HUES48 (cell line): ENCODE measurements at regions not wholly inside any gene's neighbourhood (a gene's known extent, or its start where the extent isn't known, plus 50 kb on each side); places are given as distances from the start of the nearest gene placed in this dataset.

Experiments
- H3K27ac ChIP-seq: one replicate; pipeline ENCODE4 v1.7.0; 2013; ENCODE audit warnings: low read depth, low read length, inconsistent platforms
- H3K27me3 ChIP-seq: 2 replicates; pipeline ENCODE4 v1.6.1; 2013; ENCODE audit warnings: mild to moderate bottlenecking, low read length; ENCODE audit not compliant: control insufficient read depth, insufficient read depth
- H3K36me3 ChIP-seq: 2 replicates; pipeline ENCODE4 v1.6.1; 2013; ENCODE audit warnings: low read length; ENCODE audit not compliant: control insufficient read depth, insufficient read depth
- H3K4me1 ChIP-seq: 2 replicates; pipeline ENCODE4 v1.6.1; 2013; ENCODE audit warnings: mild to moderate bottlenecking, low read length; ENCODE audit not compliant: control insufficient read depth, insufficient read depth
- H3K4me3 ChIP-seq: 2 replicates; pipeline ENCODE4 v1.5.1; 2013; ENCODE audit warnings: mild to moderate bottlenecking, low read depth, low read length
- H3K9ac ChIP-seq: 2 replicates; pipeline ENCODE4 v1.6.1; 2013; ENCODE audit warnings: mild to moderate bottlenecking, low read depth, low read length, moderate library complexity
- H3K9me3 ChIP-seq: 2 replicates; pipeline ENCODE4 v1.6.1; 2013; ENCODE audit warnings: low read length; ENCODE audit not compliant: control insufficient read depth, insufficient read depth

DNA sequence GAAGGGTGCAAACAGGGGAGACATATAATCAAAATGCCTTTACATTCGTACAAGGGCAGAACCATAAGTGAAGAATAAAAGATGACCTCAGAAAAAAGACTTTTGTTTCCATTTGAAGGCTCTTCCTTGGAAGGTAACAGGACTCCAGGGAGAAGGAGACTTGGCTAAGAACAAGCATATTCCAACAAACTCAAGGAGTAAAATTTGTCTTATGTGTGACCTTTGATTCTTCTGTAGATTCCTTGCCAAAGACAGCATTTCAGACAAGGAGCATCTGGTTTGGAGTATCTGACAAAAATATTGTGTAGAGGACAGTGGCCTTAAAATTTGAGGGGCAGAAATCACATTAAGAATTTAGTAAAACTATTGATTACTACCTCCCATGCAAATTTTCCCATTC is 991.9 kb downstream of the FLRT2 start:
- Histone ChIP-seq H3K4me3 (no peak overlapping the region), H3K27ac (no peak overlapping the region), H3K9ac (no peak overlapping the region), H3K27me3 (no peaks in the 10 kb centered on the region), H3K9me3 (no peaks in the 10 kb centered on the region), H3K4me1 (no peaks in the 10 kb centered on the region), H3K36me3 (no peaks in the 10 kb centered on the region)

DNA sequence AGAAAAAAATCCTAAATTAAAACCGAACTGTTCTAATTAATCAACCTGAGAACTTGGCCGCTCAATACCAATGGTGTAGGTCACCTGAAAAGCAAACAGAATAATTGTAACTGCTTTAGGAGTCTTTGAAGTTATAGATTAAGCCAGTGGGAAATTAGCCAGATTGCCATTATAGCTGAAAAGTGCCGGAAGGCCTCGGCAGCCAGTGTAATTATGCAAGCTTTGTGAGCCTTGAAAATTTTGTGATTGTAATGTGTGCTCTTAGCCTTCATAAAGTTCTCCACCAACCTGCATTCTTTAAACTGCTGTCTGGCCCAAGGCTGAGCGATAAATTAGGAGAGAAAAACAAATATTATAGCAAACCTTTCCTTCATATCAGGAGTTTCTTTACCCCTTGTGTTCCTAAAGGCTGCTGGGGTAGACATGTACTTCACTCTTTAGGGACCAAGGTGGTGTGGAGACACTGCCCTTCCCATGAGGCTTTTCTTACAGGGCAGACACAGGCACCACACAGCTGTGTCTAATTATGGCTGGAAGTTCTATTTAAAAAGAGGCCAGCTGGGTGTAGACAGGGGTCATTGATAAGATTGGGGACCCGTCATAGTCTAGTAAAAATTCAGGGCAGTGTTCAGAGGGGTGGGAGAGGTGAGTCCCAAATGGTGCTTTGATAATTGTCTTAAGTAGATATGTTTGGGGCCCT is 991.2 kb downstream of the FLRT2 start:
- Histone ChIP-seq H3K4me3 (no peak overlapping the region), H3K27ac (no peak overlapping the region), H3K27me3 (no peaks in the 10 kb centered on the region), H3K36me3 (no peaks in the 10 kb centered on the region), H3K9me3 (no peaks in the 10 kb centered on the region), H3K4me1 (no peaks in the 10 kb centered on the region), H3K9ac (no peak overlapping the region)

DNA sequence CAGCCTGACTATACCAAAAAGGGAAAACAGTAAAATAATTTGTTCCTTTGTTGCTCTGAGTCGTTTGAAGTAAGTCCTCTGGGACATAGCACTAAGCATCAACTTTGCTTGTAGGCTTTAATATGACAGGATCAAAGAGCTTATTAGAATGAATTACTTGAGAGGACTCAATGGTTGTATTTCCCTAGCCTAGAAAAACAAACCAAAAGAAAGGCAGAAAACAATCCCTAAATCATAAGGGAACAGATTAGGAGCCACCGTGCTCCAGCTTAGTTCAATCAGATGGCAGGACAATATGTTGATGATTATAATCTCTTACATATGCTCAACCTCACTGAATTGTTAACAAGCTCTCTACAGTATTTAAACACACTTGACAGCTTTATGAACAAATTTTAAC is 988.4 kb downstream of the FLRT2 start:
- Histone ChIP-seq H3K9me3 (no peaks in the 10 kb centered on the region), H3K4me3 (no peak overlapping the region), H3K36me3 (no peaks in the 10 kb centered on the region), H3K9ac (no peak overlapping the region), H3K27me3 (no peaks in the 10 kb centered on the region), H3K4me1 (no peaks in the 10 kb centered on the region), H3K27ac (no peak overlapping the region)

DNA sequence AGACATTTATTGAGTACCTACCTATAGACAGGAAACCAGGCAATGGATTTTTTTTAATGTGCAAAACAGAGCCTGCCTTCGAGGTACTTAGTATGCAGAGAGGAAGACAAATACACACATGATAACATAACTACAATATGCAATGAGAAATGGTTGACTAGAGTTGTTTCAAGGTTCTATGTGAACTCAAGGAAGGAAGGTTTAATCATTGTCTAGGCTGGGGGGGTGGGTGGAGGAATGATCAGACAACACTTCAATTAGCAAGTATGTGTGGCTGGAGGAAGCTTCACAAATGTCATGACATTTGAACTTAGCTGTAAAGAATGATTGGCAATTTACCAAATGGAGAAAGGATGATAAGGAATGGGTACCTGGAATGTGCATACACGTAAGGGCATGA is 985.3 kb downstream of the FLRT2 start:
- H3K4me3 ChIP-seq, result no peak overlapping the region
- no peak overlapping the region for H3K9ac ChIP-seq
- no peaks in the 10 kb centered on the region for H3K4me1 ChIP-seq
- no peaks in the 10 kb centered on the region for H3K36me3 ChIP-seq
- H3K27ac ChIP-seq, result no peak overlapping the region
- H3K27me3 ChIP-seq, result no peaks in the 10 kb centered on the region
- no peaks in the 10 kb centered on the region for H3K9me3 ChIP-seq

- Histone ChIP-seq H3K4me3 (no peak overlapping the region), H3K9me3 (no peaks in the 10 kb centered on the region), H3K27ac (no peak overlapping the region), H3K4me1 (no peaks in the 10 kb centered on the region), H3K36me3 (no peaks in the 10 kb centered on the region), H3K27me3 (no peaks in the 10 kb centered on the region), H3K9ac (no peak overlapping the region)
These were observed 983.6 kb downstream of the FLRT2 start for GRCh38 chr14:86513564-86513963.

DNA sequence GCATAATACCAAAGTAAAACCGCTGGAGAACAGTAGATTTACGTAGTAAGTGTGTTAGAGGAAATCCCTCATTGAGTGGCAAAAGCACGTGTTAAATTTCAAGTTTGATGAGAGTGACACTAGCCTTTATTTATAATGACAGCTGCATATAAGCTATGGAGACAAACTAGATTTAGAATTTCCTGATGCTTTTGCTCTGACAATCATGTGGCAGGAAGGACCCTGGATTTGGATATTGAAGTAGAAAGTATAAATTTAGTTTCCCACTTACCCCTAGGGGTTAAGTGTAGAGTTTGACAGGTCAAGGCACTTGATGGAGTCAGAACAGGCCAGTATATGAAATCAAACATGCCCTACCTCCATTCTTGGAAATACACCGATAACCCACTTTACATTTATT is 983.1 kb downstream of the FLRT2 start:
- H3K4me1 ChIP-seq, result no peaks in the 10 kb centered on the region
- no peak overlapping the region for H3K9ac ChIP-seq
- no peak overlapping the region for H3K4me3 ChIP-seq
- no peak overlapping the region for H3K27ac ChIP-seq
- no peaks in the 10 kb centered on the region for H3K9me3 ChIP-seq
- no peaks in the 10 kb centered on the region for H3K36me3 ChIP-seq
- no peaks in the 10 kb centered on the region for H3K27me3 ChIP-seq

- H3K9ac ChIP-seq, result no peak overlapping the region
- H3K36me3 ChIP-seq, result no peaks in the 10 kb centered on the region
- H3K4me3 ChIP-seq, result no peak overlapping the region
- H3K4me1 ChIP-seq, result no peaks in the 10 kb centered on the region
- H3K27me3 ChIP-seq, result no peaks in the 10 kb centered on the region
- H3K27ac ChIP-seq, result no peak overlapping the region
- no peaks in the 10 kb centered on the region for H3K9me3 ChIP-seq
These were observed 980.5 kb downstream of the FLRT2 start for GRCh38 chr14:86510491-86510890.

DNA sequence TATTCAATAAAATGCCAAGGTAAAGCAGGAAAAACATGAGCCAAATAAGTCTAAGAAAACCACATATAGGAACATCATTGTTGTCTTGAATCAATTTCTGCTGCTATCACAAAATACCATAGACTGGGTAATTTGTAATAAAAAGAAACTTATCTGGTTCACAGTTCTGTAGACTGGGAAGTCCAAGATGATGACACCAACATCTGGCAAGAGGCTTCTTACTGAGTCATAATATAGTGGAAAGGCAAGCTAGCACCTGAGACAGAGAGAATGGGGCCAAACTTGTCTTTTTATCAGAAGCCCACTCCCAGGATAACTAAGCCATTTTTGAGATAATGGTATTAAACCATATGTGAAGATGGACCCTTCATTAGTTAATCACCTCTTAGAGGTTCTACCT is 975.9 kb downstream of the FLRT2 start:
- H3K9me3 ChIP-seq, result no peaks in the 10 kb centered on the region

GRCh38 chr14:86501611-86502010 is 971.7 kb downstream of the FLRT2 start:
- H3K36me3 ChIP-seq, result no peaks in the 10 kb centered on the region
- H3K27ac ChIP-seq, result no peak overlapping the region
- no peak overlapping the region for H3K4me3 ChIP-seq
- H3K9ac ChIP-seq, result no peak overlapping the region
- no peaks in the 10 kb centered on the region for H3K27me3 ChIP-seq
- H3K9me3 ChIP-seq, result no peaks in the 10 kb centered on the region
- no peaks in the 10 kb centered on the region for H3K4me1 ChIP-seq

More for the DNA sequence above, 975.9 kb downstream of the FLRT2 start:
- no peaks in the 10 kb centered on the region for H3K27me3 ChIP-seq
- H3K9ac ChIP-seq, result no peak overlapping the region
- H3K36me3 ChIP-seq, result no peaks in the 10 kb centered on the region
- no peaks in the 10 kb centered on the region for H3K4me1 ChIP-seq
- no peak overlapping the region for H3K4me3 ChIP-seq
- no peak overlapping the region for H3K27ac ChIP-seq

DNA sequence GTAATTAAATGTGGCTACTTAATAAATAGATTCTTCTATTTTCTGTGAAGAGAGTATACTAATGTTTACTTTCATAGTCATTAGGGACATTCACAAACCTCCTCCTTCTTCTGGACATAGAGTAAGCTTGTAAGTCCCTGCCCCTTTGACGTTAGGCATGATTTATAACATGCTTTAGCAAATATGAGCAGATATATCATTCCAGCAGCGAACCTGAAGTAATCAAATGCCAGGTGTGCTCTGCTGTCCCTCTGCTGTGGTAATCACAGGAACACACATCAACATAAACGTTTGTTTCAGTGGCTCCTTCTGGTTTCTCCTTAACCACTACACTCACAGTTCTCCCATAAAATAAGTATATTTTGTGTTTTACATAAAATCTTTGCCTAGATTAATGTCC is 961.8 kb downstream of the FLRT2 start:
- no peak overlapping the region for H3K9ac ChIP-seq
- H3K4me1 ChIP-seq, result no peaks in the 10 kb centered on the region
- no peaks in the 10 kb centered on the region for H3K9me3 ChIP-seq
- H3K27ac ChIP-seq, result no peak overlapping the region
- H3K4me3 ChIP-seq, result no peak overlapping the region
- H3K27me3 ChIP-seq, result no peaks in the 10 kb centered on the region
- H3K36me3 ChIP-seq, result no peaks in the 10 kb centered on the region

GRCh38 chr14:86481104-86481503 is 951.2 kb downstream of the FLRT2 start:
- H3K27ac ChIP-seq, result no peak overlapping the region
- no peaks in the 10 kb centered on the region for H3K9me3 ChIP-seq
- H3K27me3 ChIP-seq, result no peaks in the 10 kb centered on the region
- H3K4me3 ChIP-seq, result no peak overlapping the region
- H3K4me1 ChIP-seq, result no peaks in the 10 kb centered on the region
- no peak overlapping the region for H3K9ac ChIP-seq
- H3K36me3 ChIP-seq, result no peaks in the 10 kb centered on the region
